NCI-H1092 (cell line): ENCODE measurements at regions not wholly inside any gene's neighbourhood (a gene's known extent, or its start where the extent isn't known, plus 50 kb on each side); places are given as distances from the start of the nearest gene placed in this dataset.
"Not testable (repeated sequence)": the region's sequence is repeated elsewhere in the genome, so short reads cannot be mapped to it uniquely, and the experiment has no call there.

Source experiments
- DNase-seq: peaks from one replicate; lab custom pipeline; 2025; lab: John Stamatoyannopoulos, UW

DNA sequence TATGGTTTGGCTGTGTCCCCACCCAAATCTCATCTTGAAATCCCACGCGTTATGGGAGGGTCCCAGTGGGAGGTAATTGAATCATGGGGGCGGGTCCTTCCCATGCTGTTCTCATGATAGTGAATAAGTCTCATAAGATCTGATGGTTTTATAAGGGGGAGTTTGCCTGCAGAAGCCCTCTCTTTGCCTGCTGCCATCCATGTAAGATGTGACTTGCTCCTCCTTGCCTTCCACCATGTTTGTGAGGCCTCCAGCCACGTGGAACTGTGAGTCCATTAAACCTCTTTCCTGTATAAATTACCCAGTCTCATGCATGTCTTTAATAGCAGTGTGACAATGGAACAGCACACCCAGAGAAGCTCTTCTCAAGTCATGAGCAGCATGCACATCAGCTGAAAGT, 119.1 kb upstream of the CARD11 start:
- not testable (repeated sequence) for DNase-seq

DNA sequence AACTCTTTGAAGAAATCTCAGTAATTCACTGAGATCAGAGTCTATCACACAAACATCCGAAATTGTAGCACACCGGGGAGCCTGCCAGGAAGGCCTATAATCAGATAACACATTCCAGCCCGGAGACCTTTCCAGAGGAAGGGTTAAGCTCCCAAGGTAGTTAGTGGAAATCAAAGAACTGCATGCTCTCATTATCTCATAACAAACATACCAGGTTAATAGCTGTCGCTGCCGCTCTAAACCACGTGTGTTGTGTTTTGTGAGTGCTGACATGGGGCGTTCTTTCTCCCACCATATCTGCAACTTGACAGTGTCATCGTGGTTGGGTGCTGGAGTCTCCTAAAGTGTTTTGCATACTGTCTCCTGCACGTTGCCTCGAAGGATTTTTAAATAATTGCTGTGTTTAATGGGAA, 120.7 kb upstream of the CARD11 start:
- DNase-seq, result no peak

DNA sequence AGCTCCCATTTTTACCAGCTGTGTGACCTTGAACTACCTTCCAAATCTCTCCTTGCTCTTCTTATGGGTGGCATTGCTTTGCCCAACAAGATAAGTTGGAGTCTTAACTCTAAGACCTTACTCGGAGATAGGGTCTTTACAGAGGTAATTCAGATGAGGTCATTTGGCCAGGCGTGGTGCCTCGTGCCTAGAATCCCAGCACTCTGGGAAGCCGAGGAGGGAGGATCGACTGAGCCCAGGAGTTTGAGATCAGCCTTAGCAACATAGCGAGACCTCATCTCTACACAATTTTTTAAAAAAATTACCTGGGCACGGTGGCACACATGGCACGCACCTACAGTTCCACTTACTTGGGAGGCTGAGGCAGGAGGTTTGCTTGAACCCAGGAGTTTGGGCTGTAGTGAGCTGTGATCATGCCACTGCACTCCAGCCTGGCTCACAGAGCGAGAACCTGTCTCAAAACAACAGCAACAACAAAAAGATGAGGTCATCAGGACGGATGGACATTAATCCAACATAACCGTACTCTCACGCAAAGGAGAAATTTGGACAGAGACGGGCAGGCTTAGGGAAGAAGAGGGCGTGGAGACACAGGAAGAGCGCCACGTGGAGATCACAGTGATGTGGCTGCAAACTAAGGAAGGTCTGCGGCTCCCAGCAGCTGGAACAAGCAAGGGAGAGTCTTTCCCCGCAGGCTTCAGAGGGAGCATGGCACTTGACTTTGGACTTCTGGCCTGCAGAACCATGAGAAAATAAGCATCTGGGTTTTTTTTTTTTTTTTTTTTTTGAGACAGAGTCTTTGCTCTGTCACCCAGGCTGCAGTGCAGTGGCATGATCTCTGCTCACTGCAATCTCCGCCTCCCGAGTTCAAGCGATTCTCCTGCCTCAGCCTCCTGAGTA, 122.3 kb upstream of the CARD11 start:
- DNase-seq, result no peak

DNA sequence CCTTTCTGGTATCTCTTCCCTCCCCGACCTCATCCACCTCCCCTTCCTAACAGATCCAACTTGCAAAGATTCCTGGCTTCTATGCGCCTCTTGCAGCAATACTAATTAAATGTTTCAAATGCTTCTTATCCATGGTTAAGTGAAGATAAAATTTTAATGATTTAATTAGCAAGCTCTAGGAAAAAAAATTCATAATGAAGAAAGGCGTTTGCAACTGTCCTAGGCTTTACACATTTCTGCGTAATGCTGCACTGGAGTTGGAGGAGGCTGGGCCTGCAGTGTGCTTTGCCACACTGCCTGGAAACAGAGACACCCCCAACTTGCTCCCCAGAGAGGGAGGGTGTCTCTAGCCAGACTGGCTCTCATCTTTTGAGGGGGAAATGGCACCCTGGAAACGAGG, 123.9 kb upstream of the CARD11 start:
- DNase-seq, result no peak

DNA sequence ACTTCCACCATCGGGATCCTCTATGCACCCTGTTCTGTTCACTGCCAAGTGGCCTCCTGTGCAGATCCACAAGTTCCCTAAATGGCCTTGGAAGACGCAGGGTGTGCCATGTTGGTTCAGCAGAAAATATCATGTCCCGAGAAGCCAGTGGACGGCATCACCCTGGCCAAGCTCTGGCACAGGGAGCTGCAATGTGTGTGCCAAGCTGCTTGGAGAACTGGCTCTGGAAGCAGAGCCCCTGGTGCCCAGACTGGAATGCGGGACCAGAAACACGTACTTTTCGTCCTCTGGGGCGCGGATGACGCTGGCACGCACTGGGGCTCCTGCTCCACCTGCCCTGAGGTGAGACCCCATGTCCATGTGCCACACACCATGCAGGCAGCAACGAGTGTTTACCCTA, 124.7 kb upstream of the CARD11 start:
- no peak for DNase-seq

DNA sequence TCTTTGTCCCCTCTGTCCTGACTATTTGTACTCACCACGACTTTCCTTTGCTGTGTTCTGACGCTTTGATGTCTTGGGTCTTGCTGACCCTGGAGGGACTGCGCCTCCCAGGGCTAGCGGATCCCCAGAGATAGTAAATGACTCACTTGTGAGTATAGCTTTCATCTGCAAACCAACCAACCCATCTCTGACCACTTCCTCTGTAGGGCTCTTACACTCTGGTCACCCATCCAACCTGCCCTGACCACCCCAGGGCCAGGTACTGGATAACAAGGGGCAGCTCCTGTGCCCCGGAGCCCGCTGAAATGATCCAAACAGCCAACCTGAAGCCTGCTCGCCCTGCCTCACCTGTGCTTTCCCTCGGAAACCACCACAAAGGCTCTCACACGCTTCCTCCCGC, 125.2 kb upstream of the CARD11 start:
- DNase-seq, result no peak

DNA sequence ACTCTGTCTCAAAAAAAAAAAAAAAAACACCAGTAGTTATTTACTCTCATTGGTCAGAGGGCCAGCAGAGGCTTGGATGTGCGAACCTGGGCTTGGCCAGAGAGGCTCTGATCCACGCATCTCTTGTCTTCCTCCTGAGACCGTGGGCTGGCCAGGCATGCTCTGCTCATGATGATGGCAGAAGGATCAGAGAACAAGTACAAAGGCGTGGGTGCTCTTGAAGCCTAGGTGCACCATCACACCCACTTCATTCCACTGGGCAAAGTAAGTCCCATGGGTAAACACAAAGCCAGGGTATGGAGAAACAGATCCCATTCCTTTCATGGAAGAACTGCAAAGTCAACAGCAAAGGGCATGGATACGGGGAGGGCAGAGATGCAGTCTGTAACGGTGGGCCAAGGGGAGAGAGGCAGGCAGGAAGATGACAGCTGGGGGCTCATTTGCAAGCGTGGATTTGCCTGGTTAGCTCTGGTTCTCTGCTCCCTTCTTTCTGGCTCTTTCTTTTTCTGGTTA, 128.2 kb upstream of the SDK1 start:
- DNase-seq, result no peak

DNA sequence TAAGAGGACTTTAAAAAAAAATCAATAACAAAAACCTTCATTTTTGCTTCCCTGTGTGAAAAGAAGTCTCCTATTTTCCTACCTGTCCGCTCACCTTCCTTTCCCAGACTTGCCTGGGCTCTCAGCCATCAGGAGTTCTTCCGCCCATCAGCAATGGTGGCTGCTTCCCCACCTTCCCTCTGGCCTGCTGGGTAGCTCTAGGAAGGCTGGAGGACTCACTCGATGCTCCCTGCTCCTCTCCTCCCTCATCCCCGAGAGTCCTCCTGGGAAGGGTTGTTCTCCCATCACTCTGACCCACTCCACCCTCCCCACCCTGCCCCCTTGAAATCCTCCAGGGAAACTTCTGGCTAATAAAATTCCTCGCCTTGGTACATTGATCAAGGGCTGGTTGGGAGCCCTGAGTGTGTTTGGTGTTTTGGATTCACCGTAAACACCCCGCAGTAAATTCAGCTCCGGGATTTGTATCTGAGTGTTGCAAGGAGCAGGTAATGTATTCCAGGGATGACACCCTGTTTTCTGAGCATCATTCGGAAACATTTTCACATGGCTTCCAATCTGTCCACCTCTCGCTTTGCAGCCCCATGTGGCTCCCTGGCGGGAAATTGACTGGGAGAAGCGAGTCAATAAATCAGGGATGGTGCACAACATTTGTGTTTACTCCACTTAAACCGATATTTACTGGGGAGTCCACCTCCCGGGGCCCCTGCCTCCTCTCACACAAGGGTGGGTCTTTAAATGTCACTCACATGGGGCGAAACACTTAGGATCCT, 126.4 kb upstream of the SDK1 start:
- no peak for DNase-seq

DNA sequence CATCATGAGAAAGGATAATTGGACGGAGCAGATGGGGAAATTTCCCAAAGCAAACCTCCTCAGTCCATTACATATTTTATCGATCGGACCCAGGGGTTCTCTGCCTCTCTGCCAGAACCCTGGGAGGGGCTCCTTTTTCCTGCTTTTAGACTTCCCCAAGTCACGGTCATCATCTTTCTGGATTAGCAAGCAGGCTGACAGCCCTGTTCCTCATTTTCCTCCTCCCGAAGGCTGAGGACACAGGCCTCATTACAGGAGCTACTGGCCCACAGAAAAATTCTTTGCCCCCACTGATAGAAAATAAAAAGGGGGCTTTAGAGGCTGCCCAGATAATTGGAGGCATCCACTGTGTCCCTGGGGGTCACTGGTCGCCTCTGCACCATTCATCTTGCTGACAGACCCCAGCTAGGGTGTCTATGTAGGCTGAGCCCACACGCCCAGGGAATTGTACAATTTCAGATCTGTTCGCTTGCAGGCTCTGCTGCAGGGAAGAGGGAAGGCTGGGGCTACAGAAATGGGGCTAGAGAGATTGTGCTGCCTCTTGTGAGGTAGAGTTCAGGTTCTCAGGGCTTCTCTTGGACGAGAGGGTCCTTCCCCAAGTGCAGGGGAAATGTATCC, 125.7 kb upstream of the SDK1 start:
- no peak for DNase-seq

DNA sequence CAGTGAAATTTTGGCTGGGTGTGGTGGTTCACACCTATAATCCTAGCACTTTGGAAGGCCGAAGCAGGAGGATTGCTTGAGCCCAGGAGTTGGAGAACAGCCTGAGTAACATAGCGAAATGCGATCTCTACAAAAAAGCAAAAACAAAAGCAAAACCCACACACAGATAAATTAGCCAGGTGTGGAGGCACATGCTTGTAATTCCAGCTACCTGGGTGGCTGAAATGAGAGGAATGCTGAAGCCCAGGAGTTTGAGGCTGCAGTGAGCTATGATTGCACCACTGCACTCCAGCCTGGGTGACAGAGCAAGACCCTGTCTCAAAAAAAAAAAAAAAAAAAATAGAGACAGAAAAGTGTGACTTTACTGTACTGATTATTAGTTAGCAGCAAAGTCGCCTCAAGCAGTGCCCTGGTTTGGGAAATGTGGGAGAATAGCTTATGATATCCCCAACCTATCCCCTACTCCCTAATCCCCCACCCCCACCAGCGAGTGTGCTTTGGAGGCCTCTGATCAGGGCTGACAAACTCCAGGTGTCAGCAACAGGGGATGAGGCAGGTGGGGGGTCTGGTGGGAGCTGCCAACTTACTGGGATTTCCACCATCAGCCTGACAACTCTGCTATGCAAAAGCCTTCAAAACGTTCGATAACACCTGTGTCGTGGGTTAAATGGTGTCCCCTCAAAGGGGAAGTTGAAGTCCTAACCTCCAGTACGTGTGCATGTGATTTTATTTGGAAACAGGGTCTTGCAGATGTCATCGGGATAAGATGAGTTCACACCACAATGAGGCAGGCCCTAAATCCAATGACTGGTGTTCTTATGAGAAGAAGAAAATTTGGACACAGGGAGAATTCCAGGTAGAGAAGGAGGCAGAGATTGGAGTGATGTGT, 124.7 kb upstream of the SDK1 start:
- no peak for DNase-seq

DNA sequence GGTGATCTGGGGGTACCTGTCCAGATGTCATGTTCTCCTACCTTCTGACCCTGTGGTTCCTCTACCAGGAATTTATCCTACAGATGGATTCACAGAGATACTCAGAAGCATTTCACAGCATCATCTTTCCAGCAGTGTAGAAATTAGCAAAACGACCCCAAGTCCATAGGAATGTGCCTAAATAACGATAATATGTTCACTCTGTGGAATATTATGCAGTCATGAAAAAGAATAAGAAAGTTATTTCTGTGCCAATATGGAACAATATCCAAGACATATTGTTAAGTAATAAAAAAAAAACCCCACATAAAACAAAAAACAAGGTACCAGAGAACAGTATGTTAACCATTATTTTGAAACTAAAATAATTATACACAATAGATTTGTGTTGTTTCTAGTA, 123.8 kb upstream of the SDK1 start:
- no peak for DNase-seq

DNA sequence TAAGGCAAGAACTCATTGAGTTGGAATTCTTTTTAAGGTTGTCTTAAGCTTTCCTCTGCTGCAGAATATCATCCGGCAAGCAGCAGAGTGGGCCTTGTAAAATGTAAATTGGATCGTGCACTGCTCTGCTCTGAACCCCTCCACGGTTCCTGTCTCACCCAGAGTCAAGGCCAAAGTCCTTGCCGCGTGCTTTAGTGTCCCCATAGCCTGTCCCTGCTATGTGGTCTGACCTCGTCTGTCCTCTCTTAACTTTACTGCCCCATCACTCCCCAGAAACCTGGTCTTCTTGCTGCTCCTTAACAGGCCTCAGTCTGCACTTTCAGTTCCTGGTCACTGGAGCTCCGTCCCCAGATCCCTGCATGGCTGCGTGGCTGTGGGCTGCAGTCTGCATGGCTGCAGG, 121.6 kb upstream of the SDK1 start:
- no peak for DNase-seq

DNA sequence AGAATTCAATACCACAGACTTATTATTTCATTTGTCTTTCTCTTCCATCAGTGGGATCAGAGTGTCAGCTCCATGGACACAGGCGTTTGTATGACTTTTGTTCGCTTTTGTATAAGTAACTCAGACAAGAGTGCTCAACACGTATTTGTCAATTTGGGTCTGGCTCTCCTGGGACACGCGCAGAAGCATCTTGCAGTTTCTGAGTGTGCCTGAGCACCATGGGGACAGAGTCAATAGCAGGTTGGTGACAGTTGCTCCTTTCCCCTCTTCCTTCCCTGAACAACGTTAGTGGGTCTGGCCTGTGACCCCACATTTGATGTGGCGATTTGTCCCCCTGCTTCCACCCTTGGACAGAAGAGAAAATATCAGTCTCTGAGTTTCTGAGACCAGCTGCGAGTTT, 120.4 kb upstream of the SDK1 start:
- DNase-seq, result no peak

DNA sequence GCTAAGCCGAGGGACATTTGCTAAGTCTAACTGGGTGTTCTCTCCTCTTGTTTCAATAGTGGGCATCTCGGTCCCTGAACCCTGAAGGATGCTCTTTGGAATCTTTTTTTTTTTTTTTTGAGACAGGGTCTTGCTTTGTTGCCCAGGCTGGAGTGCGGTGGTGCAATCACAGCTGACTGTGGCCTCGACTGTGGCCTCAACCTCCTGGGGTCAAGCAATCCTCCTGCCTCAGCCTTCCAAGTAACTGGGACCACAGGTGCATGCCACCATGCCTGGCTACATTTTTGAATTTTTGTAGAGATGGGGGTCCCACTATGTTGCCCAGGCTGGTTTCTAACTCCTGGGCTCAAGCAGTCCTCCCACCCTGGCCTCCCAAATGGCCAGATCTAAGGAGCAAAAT, 119.0 kb upstream of the SDK1 start:
- not testable (repeated sequence) for DNase-seq

DNA sequence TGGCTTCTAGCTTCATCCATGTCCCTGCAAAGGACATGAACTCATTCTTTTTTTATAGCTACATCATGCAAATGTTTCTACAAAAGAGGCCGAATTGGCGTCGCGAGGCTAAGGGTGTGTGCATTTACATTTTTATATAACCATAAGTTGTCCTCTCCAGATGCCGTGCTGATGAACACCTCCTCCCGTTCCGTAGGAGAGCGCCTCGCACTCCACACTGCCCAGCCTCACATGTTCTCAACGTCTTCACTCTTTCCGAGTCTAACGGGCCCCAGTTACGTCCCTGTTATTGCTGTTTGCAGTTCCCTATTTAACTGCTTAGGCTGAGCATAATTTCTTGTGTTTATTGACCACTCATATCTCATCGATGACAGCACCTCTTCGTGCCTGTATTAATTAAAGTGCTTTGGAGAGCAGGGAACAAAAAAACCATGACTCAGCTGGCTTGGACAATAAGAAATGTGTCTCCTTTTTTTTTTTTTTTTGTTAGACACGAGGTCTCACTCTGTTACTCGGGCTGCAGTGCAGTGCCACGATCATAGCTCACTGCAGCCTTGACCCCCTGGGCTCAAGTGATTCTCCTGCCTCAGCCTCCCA, 113.5 kb upstream of the SDK1 start:
- DNase-seq, result no peak

DNA sequence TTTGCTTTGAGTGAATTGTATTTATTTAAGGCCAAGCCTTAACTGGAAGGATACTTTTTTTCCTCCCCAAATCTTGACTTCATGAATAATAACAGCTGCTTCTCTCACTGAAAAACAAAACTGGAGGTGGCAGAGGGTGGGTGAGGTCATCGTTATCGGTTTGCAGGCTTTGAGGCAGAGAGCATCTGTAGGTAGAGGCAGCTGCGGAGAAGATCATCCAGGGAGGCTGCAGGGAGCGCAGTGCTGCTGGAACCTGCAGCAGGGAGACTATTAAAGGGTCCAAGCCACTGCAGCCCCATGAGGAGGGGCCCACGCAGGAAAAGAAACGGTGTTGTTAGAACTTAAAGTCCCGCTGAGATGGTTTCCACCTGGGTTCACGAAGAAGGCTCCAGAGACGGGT, 112.1 kb upstream of the SDK1 start:
- DNase-seq, result no peak

DNA sequence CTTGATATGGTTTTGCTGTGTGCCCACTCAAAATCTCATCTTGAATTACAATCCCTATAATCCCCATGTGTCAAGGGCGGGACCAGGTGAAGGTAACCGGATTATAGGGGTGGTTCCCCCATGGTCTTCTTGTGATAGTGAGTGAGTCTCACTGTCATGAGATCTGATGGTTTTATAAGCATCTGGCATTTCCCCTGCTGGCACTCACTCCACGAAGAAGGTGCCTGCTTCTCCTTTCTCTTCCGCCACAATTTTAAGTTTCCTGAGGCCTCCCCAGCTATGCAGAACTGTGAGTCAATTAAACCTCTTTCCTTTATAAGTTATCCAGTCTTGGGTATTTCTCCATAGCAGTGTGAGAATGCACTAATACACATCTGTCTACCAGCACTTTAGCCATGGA, 109.5 kb upstream of the SDK1 start:
- DNase-seq, result no peak

DNA sequence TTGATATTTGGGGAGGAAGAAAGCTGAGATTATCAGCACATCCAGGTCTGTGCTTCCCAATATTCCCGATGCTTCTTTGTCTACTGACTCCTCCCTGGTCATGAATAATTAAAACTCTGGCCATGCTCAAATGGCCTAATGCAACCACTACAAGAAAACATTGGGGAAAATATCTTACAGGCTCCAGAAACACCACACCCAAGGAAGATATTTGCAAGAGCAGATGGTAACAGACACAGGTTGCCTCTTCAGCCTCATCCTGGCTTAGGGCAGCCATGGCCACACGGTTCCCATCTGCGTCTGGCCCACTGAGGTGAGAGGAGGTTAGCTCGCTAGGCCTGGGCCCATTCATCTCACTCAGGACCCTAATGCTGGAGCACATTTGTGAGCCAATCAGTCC, 108.4 kb upstream of the SDK1 start:
- no peak for DNase-seq

DNA sequence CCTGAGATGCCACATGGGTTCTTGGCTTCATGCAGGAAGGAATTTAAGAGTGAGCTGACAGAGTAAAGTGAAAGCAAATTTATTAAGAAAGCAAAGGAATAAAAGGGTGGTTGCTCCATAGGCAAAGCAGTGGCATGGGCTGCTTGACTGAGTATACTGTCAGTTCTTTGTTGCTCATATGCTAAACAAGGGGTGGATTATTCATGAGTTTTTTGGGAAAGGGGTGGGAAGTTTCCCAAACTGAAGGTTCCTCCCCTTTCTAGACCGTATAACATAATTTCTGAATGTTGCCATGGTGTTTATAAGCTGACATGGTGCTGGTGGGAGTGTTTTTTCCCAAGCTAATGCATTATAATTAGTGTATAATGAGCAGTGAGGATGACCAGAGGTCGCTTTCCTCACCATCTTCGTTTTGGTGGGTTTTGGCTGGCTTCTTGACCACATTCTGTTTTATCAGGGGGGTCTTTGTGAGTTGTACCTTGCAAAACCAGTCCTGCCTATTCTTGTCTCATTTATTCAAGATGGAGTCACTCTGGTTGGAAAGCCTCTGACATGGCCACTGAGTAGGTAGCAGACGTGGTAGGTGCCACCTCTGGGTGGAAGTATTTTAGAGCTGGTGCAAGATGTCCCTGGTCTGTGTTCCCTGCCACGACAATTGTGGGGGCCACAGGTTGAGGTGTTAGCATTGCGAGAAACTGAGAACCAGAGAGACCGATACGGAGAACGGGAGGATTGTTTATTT, 107.5 kb upstream of the SDK1 start:
- DNase-seq, result no peak

DNA sequence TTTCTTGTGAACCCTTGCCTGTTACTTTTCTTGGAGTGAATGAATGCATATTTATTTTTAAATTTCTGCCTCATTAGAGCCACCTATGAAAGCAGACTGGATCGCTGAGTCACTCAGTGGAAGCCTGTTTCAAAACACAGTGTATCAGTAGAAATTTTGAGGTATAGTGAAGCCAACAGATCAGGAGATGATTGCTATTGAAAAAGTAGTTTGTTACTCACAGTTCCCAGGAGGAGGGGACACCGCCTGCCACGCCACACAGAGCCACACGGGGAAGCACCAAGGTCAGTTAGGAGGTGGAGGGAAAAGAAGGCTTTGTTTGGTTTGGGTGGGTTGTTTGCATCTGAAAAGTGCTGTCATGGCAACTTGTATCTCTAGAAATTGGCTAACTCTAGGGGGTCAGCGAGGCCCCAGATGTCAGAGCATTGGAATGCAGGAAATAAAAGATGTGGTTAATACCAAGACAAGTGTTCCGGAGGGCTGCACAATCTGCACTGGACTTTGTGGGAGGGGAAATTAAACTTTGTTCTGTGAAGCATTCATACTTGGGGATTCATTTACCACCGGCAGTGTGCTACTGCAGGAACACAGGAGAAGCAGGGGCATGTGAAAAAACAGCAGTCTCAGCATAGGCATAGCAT, 106.4 kb upstream of the SDK1 start:
- no peak for DNase-seq
